ENCODE measurements at regions not wholly inside any gene's neighbourhood (a gene's known extent, or its start where the extent isn't known, plus 50 kb on each side); places are given as distances from the start of the nearest gene placed in this dataset.

- no peak for TF ChIP-seq CTCF (IDR thresholded peaks at IDR 0.05; ENCODE audit: extremely low read depth, low read depth, low read length)
- H3K4me2 ChIP-seq (ENCODE audit: insufficient read depth, low read length) = no peak overlapping the region
- no peaks in the 10 kb centered on the region for H3K27me3 ChIP-seq (ENCODE audit: insufficient read depth, low read length)
- no peak overlapping the region for H2AFZ ChIP-seq (ENCODE audit: low read length)
- no peaks in the 10 kb centered on the region for H4K20me1 ChIP-seq (ENCODE audit: insufficient read depth, low read length)
- H3K4me1 ChIP-seq (ENCODE audit: insufficient read depth, low read length) = no peaks in the 10 kb centered on the region
- H3K9me3 ChIP-seq (ENCODE audit: low read depth, low read length) = peaks cover 3% of the 10 kb centered on the region
- H3K27ac ChIP-seq (ENCODE audit: low read depth, low read length) = no peak overlapping the region
- H3K36me3 ChIP-seq (ENCODE audit: insufficient read depth, low read length) = no peaks in the 10 kb centered on the region
- no peak for DNase-seq (ENCODE audit: insufficient read length, low spot score, missing footprints)
- no peaks in the 10 kb centered on the region for H3K79me2 ChIP-seq (ENCODE audit: insufficient read depth, low read length)
- H3K4me3 ChIP-seq (ENCODE audit: insufficient read depth, low read length) = no peak overlapping the region
These were observed 621.1 kb downstream of the BCL11A start for GRCh38 chr2:59932341-59932740.

- no peak overlapping the region for H3K27ac ChIP-seq (ENCODE audit: low read depth, low read length)
- TF ChIP-seq CTCF (IDR thresholded peaks at IDR 0.05; ENCODE audit: extremely low read depth, low read depth, low read length) = no peak
- no peak overlapping the region for H3K4me2 ChIP-seq (ENCODE audit: insufficient read depth, low read length)
- no peaks in the 10 kb centered on the region for H3K79me2 ChIP-seq (ENCODE audit: insufficient read depth, low read length)
- H3K27me3 ChIP-seq (ENCODE audit: insufficient read depth, low read length) = no peaks in the 10 kb centered on the region
- H3K4me3 ChIP-seq (ENCODE audit: insufficient read depth, low read length) = no peak overlapping the region
- H3K4me1 ChIP-seq (ENCODE audit: insufficient read depth, low read length) = no peaks in the 10 kb centered on the region
- H2AFZ ChIP-seq (ENCODE audit: low read length) = no peak overlapping the region
- no peaks in the 10 kb centered on the region for H3K36me3 ChIP-seq (ENCODE audit: insufficient read depth, low read length)
- DNase-seq (ENCODE audit: insufficient read length, low spot score, missing footprints) = no peak
- H3K9me3 ChIP-seq (ENCODE audit: low read depth, low read length) = peaks cover 3% of the 10 kb centered on the region
- no peaks in the 10 kb centered on the region for H4K20me1 ChIP-seq (ENCODE audit: insufficient read depth, low read length)
These were observed 623.0 kb downstream of the BCL11A start for GRCh38 chr2:59930430-59930829.

- Histone ChIP-seq H3K27ac (ENCODE audit: low read depth, low read length) (no peak overlapping the region), H3K4me1 (ENCODE audit: insufficient read depth, low read length) (no peaks in the 10 kb centered on the region), H3K4me3 (ENCODE audit: insufficient read depth, low read length) (no peak overlapping the region), H2AFZ (ENCODE audit: low read length) (no peak overlapping the region), H3K9me3 (ENCODE audit: low read depth, low read length) (peaks cover 3% of the 10 kb centered on the region), H3K79me2 (ENCODE audit: insufficient read depth, low read length) (no peaks in the 10 kb centered on the region), H3K27me3 (ENCODE audit: insufficient read depth, low read length) (no peaks in the 10 kb centered on the region), H3K4me2 (ENCODE audit: insufficient read depth, low read length) (no peak overlapping the region), H4K20me1 (ENCODE audit: insufficient read depth, low read length) (no peaks in the 10 kb centered on the region), H3K36me3 (ENCODE audit: insufficient read depth, low read length) (no peaks in the 10 kb centered on the region)
- TF ChIP-seq CTCF (IDR thresholded peaks at IDR 0.05; ENCODE audit: extremely low read depth, low read depth, low read length) = no peak
- no peak for DNase-seq (ENCODE audit: insufficient read length, low spot score, missing footprints)
These were observed 626.7 kb downstream of the BCL11A start for GRCh38 chr2:59926731-59927130.

- Histone ChIP-seq H3K4me1 (ENCODE audit: insufficient read depth, low read length) (no peaks in the 10 kb centered on the region), H3K27me3 (ENCODE audit: insufficient read depth, low read length) (no peaks in the 10 kb centered on the region), H3K79me2 (ENCODE audit: insufficient read depth, low read length) (no peaks in the 10 kb centered on the region), H4K20me1 (ENCODE audit: insufficient read depth, low read length) (no peaks in the 10 kb centered on the region), H3K27ac (ENCODE audit: low read depth, low read length) (no peak overlapping the region), H3K9me3 (ENCODE audit: low read depth, low read length) (no peaks in the 10 kb centered on the region), H3K36me3 (ENCODE audit: insufficient read depth, low read length) (no peaks in the 10 kb centered on the region), H3K4me2 (ENCODE audit: insufficient read depth, low read length) (no peak overlapping the region), H2AFZ (ENCODE audit: low read length) (no peak overlapping the region), H3K4me3 (ENCODE audit: insufficient read depth, low read length) (no peak overlapping the region)
- TF ChIP-seq CTCF (IDR thresholded peaks at IDR 0.05; ENCODE audit: extremely low read depth, low read depth, low read length) = no peak
- DNase-seq (ENCODE audit: insufficient read length, low spot score, missing footprints) = no peak
These were observed 628.1 kb downstream of the BCL11A start for GRCh38 chr2:59925321-59925720.

Data from osteoblast (primary cell).